Fibroblast of lung (primary cell): ENCODE measurements at regions not wholly inside any gene's neighbourhood (a gene's known extent, or its start where the extent isn't known, plus 50 kb on each side); places are given as distances from the start of the nearest gene placed in this dataset.

Source experiments
- EZH2 ChIP-seq: IDR thresholded peaks from 2 replicates; pipeline ENCODE4 v1.5.1; 2012; ENCODE audit warnings: low read length, control low read depth, mild to moderate bottlenecking; ENCODE audit errors: missing control alignments
- TF ChIP-seq, protein P1 (sequence below), 2 donors: IDR thresholded peaks in 1 of 2; conservative IDR thresholded peaks in 1 of 2; 1 replicate in 1 of 2; 2 replicates in 1 of 2; pipeline ENCODE4 v1.5.1; 2011 to 2012; ENCODE audit warnings: low read length in 2 of 2, control low read depth in 1 of 2, inconsistent platforms in 1 of 2, low read depth in 1 of 2, mild to moderate bottlenecking in 1 of 2

DNA sequence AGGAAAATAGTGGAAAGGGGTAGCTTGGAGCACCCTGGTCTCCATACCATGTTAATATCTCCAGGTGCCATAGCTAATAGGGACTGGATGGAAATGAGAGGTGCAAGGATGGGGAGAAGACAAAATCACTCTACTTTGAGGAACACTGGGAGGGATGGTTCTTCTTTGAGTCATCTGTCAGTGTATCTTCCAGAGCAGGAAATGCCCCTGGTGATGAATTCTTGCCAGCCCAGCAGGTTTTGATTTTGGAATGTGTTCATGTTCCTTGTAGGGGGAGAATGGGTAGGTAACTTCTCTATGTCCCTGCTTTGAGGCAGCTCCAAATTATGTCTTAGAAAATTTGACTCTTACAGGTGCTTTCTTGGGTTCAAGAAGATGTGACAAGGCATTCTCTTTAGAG, 177.0 kb upstream of the GLI3 start:
- TF ChIP-seq EZH2, result no peak
- TF ChIP-seq, protein P1, sequence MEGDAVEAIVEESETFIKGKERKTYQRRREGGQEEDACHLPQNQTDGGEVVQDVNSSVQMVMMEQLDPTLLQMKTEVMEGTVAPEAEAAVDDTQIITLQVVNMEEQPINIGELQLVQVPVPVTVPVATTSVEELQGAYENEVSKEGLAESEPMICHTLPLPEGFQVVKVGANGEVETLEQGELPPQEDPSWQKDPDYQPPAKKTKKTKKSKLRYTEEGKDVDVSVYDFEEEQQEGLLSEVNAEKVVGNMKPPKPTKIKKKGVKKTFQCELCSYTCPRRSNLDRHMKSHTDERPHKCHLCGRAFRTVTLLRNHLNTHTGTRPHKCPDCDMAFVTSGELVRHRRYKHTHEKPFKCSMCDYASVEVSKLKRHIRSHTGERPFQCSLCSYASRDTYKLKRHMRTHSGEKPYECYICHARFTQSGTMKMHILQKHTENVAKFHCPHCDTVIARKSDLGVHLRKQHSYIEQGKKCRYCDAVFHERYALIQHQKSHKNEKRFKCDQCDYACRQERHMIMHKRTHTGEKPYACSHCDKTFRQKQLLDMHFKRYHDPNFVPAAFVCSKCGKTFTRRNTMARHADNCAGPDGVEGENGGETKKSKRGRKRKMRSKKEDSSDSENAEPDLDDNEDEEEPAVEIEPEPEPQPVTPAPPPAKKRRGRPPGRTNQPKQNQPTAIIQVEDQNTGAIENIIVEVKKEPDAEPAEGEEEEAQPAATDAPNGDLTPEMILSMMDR (conservative IDR thresholded peaks at IDR 0.05 in 1 of 2, IDR thresholded peaks at IDR 0.05 in 1 of 2; ENCODE audit: low read depth in 1 of 2, low read length in 2 of 2), result no peak
